Keratinocyte (primary cell): ENCODE measurements at regions not wholly inside any gene's neighbourhood (a gene's known extent, or its start where the extent isn't known, plus 50 kb on each side); places are given as distances from the start of the nearest gene placed in this dataset.

Experiments
- CTCF ChIP-seq, 3 experiments: IDR thresholded peaks in 1 of 3; conservative IDR thresholded peaks in 1 of 3; optimal IDR thresholded peaks in 1 of 3; 2 replicates in 2 of 3; 3 replicates in 1 of 3; pipeline versions ENCODE3 to v1.5.1; 2011; ENCODE audit warnings: low read length in 3 of 3, mild to moderate bottlenecking in 3 of 3, moderate library complexity in 2 of 3, control low read depth in 1 of 3, inconsistent platforms in 1 of 3; ENCODE audit not compliant: insufficient read depth in 2 of 3; ENCODE audit errors: extremely low read depth in 1 of 3
- EZH2 ChIP-seq: IDR thresholded peaks from one replicate; pipeline ENCODE4 v1.6.1; 2012; ENCODE audit warnings: inconsistent platforms, mild to moderate bottlenecking, low read length, moderate library complexity

GRCh38 chr6:14231501-14232280 is 114.1 kb downstream of the CD83 start:
- TF ChIP-seq EZH2: no peak
- TF ChIP-seq CTCF (optimal IDR thresholded peaks at IDR 0.05 in 1 of 3, IDR thresholded peaks at IDR 0.05 in 1 of 3, conservative IDR thresholded peaks at IDR 0.05 in 1 of 3; ENCODE audit: extremely low read depth in 1 of 3, insufficient read depth in 2 of 3, low read length in 3 of 3): no peak
